ENCODE measurements at regions not wholly inside any gene's neighbourhood (a gene's known extent, or its start where the extent isn't known, plus 50 kb on each side); places are given as distances from the start of the nearest gene placed in this dataset.

DNA sequence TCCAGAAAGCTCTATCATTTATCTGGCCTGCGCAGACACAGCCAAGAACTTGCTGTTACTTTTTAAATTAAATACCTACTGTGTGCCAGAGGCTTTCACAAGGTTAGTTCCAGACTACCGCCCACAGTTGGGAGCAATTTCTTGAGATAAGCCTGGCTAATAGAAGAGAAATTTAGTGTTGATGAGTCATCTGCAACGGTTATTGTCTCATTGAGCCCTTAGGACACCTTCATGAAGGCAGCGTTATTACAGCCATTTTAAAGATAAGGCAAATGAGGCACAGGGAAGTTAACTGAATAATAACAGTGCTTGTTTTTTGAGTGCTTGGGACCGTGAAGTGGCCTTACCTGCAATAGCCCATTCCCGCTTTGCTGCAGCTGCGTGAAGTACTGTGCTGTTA, 292.9 kb upstream of the MSX2 start:
- TF ChIP-seq, protein P1, sequence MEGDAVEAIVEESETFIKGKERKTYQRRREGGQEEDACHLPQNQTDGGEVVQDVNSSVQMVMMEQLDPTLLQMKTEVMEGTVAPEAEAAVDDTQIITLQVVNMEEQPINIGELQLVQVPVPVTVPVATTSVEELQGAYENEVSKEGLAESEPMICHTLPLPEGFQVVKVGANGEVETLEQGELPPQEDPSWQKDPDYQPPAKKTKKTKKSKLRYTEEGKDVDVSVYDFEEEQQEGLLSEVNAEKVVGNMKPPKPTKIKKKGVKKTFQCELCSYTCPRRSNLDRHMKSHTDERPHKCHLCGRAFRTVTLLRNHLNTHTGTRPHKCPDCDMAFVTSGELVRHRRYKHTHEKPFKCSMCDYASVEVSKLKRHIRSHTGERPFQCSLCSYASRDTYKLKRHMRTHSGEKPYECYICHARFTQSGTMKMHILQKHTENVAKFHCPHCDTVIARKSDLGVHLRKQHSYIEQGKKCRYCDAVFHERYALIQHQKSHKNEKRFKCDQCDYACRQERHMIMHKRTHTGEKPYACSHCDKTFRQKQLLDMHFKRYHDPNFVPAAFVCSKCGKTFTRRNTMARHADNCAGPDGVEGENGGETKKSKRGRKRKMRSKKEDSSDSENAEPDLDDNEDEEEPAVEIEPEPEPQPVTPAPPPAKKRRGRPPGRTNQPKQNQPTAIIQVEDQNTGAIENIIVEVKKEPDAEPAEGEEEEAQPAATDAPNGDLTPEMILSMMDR (IDR thresholded peaks at IDR 0.05): no peak
- TF ChIP-seq POLR2A (IDR thresholded peaks at IDR 0.05): no peak
